ENCODE measurements at regions not wholly inside any gene's neighbourhood (a gene's known extent, or its start where the extent isn't known, plus 50 kb on each side); places are given as distances from the start of the nearest gene placed in this dataset.

DNA sequence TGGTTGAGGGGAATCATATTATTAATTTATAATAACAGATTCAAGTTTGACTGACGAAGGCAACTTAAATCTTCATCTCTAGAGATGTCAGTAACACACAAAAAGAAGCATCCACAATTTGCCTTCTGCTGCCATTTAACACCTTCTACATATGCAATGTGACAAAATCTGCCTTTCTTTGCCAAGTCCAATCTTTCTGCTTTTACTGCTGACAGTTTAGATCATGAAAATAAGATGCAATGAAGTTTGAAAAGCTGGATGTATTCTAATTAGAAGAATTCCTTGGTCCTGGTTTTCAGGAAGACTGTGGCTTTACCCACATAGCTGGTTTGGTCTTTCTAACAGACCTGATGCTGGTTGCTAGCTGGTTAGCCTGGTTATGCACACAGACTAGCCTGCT is 178.9 kb downstream of the ACER2 start:
- no peaks in the 10 kb centered on the region for H3K4me1 ChIP-seq (replicated peaks; ENCODE audit: insufficient read depth)
- H3K36me3 ChIP-seq (ENCODE audit: low read depth), result no peaks in the 10 kb centered on the region
- H4K20me1 ChIP-seq (ENCODE audit: insufficient read depth), result no peaks in the 10 kb centered on the region
- TF ChIP-seq EZH2 (IDR thresholded peaks at IDR 0.05; ENCODE audit: low read depth), result no peak
- TF ChIP-seq, protein P1, sequence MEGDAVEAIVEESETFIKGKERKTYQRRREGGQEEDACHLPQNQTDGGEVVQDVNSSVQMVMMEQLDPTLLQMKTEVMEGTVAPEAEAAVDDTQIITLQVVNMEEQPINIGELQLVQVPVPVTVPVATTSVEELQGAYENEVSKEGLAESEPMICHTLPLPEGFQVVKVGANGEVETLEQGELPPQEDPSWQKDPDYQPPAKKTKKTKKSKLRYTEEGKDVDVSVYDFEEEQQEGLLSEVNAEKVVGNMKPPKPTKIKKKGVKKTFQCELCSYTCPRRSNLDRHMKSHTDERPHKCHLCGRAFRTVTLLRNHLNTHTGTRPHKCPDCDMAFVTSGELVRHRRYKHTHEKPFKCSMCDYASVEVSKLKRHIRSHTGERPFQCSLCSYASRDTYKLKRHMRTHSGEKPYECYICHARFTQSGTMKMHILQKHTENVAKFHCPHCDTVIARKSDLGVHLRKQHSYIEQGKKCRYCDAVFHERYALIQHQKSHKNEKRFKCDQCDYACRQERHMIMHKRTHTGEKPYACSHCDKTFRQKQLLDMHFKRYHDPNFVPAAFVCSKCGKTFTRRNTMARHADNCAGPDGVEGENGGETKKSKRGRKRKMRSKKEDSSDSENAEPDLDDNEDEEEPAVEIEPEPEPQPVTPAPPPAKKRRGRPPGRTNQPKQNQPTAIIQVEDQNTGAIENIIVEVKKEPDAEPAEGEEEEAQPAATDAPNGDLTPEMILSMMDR (conservative IDR thresholded peaks at IDR 0.05), result no peak
- intact Hi-C loops (cut with micrococcal nuclease; ENCODE audit: unreplicated experiment), result no loop called here
- POLR2A ChIA-PET (ENCODE audit: unreplicated experiment), result no interaction called here
- no peak overlapping the region for H3K27ac ChIP-seq
- no peaks in the 10 kb centered on the region for H3K9me3 ChIP-seq (ENCODE audit: insufficient read depth, low read depth)
- no peak overlapping the region for H3K4me2 ChIP-seq
- no peaks in the 10 kb centered on the region for H3F3A ChIP-seq (ENCODE audit: insufficient read depth, low read depth)
- no peaks in the 10 kb centered on the region for H3K79me2 ChIP-seq (ENCODE audit: low read depth)
- no TSS peak for BruUV-seq (replicated peaks)
- H2AFZ ChIP-seq, result no peak overlapping the region
- H3K27me3 ChIP-seq (ENCODE audit: insufficient read depth, low read depth), result no peaks in the 10 kb centered on the region
- no peaks in the 10 kb centered on the region for H3K9me2 ChIP-seq (ENCODE audit: insufficient read depth)
- CTCF ChIA-PET, result no interaction called here
- DNase-seq, result no peak
- no peak overlapping the region for H3K4me3 ChIP-seq

DNA sequence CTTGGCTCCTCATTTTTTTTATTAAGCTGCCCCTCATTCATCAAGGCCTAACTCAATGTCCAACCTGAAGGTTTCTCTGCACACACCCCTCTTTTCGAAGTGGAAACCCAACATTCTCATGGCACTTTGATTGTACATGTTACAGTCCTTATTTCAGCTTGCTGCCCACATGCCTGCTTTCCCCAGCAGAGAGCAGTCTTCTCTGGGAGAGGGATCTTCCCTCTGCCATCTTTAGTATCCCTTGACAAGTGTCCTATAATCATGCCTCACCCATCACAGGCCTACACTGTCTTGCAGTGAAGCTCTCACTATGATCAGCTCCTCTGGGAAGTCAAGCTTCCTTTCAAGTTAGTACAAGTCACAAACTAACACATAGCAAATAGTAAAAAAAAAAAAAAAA is 175.1 kb downstream of the ACER2 start:
- Histone ChIP-seq H3K4me3 (no peak overlapping the region), H3K4me1 (replicated peaks; ENCODE audit: insufficient read depth) (no peaks in the 10 kb centered on the region), H3K79me2 (ENCODE audit: low read depth) (no peaks in the 10 kb centered on the region), H3K27me3 (ENCODE audit: insufficient read depth, low read depth) (peaks cover 7% of the 10 kb centered on the region; the same call in 1 of the 2 replicates), H3K4me2 (no peak overlapping the region), H4K20me1 (ENCODE audit: insufficient read depth) (no peaks in the 10 kb centered on the region), H3K9me3 (ENCODE audit: insufficient read depth, low read depth) (no peaks in the 10 kb centered on the region), H2AFZ (no peak overlapping the region), H3F3A (ENCODE audit: insufficient read depth, low read depth) (no peaks in the 10 kb centered on the region), H3K9me2 (ENCODE audit: insufficient read depth) (no peaks in the 10 kb centered on the region), H3K27ac (no peak overlapping the region), H3K36me3 (ENCODE audit: low read depth) (no peaks in the 10 kb centered on the region)
- intact Hi-C loops (cut with micrococcal nuclease; ENCODE audit: unreplicated experiment), result no loop called here
- no peak for DNase-seq
- no peak for TF ChIP-seq EZH2 (IDR thresholded peaks at IDR 0.05; ENCODE audit: low read depth)
- TF ChIP-seq, protein P1 (conservative IDR thresholded peaks at IDR 0.05), result no peak
- ChIA-PET CTCF (no interaction called here), POLR2A (ENCODE audit: unreplicated experiment) (no interaction called here)
- BruUV-seq (replicated peaks), result no TSS peak

DNA sequence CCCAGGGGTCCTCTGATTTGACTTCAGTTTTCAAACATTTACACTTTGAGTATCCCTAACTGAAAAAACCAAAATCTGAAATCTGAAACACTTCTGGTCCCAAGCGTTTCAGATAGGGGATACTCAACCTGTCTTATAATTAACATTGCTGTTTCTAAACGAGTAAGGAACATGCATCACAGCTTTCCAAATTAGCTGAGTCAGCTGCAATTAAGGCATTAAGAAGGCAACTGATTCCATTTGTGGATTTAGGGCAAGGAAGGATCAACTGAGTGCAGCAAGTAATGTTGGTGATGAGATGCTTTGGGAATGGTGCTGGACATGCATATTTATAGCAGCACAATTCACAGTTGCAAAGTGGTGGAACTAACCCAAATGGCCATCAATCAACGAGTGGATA is 168.6 kb downstream of the ACER2 start:
- Histone ChIP-seq H3K36me3 (ENCODE audit: low read depth) (no peaks in the 10 kb centered on the region), H3K27ac (no peak overlapping the region), H4K20me1 (ENCODE audit: insufficient read depth) (no peaks in the 10 kb centered on the region), H3K79me2 (ENCODE audit: low read depth) (no peaks in the 10 kb centered on the region), H3K4me2 (no peak overlapping the region), H2AFZ (no peak overlapping the region), H3K27me3 (ENCODE audit: insufficient read depth, low read depth) (peaks cover 12% of the 10 kb centered on the region; the same call in 1 of the 2 replicates), H3K9me2 (ENCODE audit: insufficient read depth) (no peaks in the 10 kb centered on the region), H3K4me1 (replicated peaks; ENCODE audit: insufficient read depth) (no peaks in the 10 kb centered on the region), H3F3A (ENCODE audit: insufficient read depth, low read depth) (no peaks in the 10 kb centered on the region), H3K4me3 (no peak overlapping the region), H3K9me3 (ENCODE audit: insufficient read depth, low read depth) (no peaks in the 10 kb centered on the region)
- CTCF ChIA-PET, result no interaction called here
- POLR2A ChIA-PET (ENCODE audit: unreplicated experiment), result no interaction called here
- TF ChIP-seq EZH2 (IDR thresholded peaks at IDR 0.05; ENCODE audit: low read depth), result no peak
- TF ChIP-seq, protein P1 (conservative IDR thresholded peaks at IDR 0.05), result no peak
- BruUV-seq (replicated peaks), result no TSS peak
- DNase-seq, result no peak
- intact Hi-C loops (cut with micrococcal nuclease; ENCODE audit: unreplicated experiment), result no loop called here

Data from PC-9 (cell line).